SJSA1 (cell line): ENCODE measurements at regions not wholly inside any gene's neighbourhood (a gene's known extent, or its start where the extent isn't known, plus 50 kb on each side); places are given as distances from the start of the nearest gene placed in this dataset.
"Not testable (repeated sequence)": the region's sequence is repeated elsewhere in the genome, so short reads cannot be mapped to it uniquely, and the experiment has no call there.

Source experiments
- DNase-seq, 2 experiments: peaks; one replicate each; pipeline ENCODE4 v3.0.0-alpha.2; 2015 to 2020; ENCODE audit warnings: low spot score in 2 of 2, low read depth in 1 of 2
- H3K27ac ChIP-seq: fragments of 250-450 bp; sonication (Bioruptor Pico); 2 replicates; pipeline ENCODE4 v1.5.1; 2020; ENCODE audit warnings: mild to moderate bottlenecking, moderate library complexity
- H3K27me3 ChIP-seq: fragments of 250-450 bp; sonication (Bioruptor Pico); replicated peaks from 2 replicates; pipeline ENCODE4 v1.5.1; 2020; ENCODE audit warnings: mild to moderate bottlenecking, moderate library complexity
- H3K36me3 ChIP-seq: fragments of 250-450 bp; sonication (Bioruptor Pico); 2 replicates; pipeline ENCODE4 v1.5.1; 2020; ENCODE audit warnings: mild to moderate bottlenecking
- H3K4me1 ChIP-seq: fragments of 250-450 bp; sonication (Bioruptor Pico); replicated peaks from 2 replicates; pipeline ENCODE4 v1.6.1; 2021; ENCODE audit warnings: mild to moderate bottlenecking
- H3K4me3 ChIP-seq: fragments of 250-450 bp; sonication (Bioruptor Pico); 2 replicates; pipeline ENCODE4 v1.5.1; 2020; ENCODE audit warnings: mild to moderate bottlenecking
- H3K9me3 ChIP-seq: fragments of 250-450 bp; sonication (Bioruptor Pico); replicated peaks from 2 replicates; pipeline ENCODE4 v1.5.1; 2020; ENCODE audit warnings: mild to moderate bottlenecking

- Histone ChIP-seq H3K36me3 (no peaks in the 10 kb centered on the region), H3K9me3 (no peaks in the 10 kb centered on the region), H3K4me1 (no peaks in the 10 kb centered on the region), H3K27ac (no peak overlapping the region), H3K27me3 (no peaks in the 10 kb centered on the region), H3K4me3 (no peak overlapping the region)
- no peak for DNase-seq
Measured at GRCh38 chr4:131002132-131002531, 1906.2 kb downstream of the C4orf33 start.

- H3K27me3 ChIP-seq: no peaks in the 10 kb centered on the region
- H3K36me3 ChIP-seq: no peaks in the 10 kb centered on the region
- DNase-seq: no peak
- no peak overlapping the region for H3K4me3 ChIP-seq
- no peaks in the 10 kb centered on the region for H3K4me1 ChIP-seq
- H3K27ac ChIP-seq: no peak overlapping the region
- no peaks in the 10 kb centered on the region for H3K9me3 ChIP-seq
Measured at GRCh38 chr4:131006388-131006787, 1910.4 kb downstream of the C4orf33 start.

GRCh38 chr4:131011961-131012360, 1916.0 kb downstream of the C4orf33 start:
- H3K36me3 ChIP-seq, H3K27ac ChIP-seq, H3K4me3 ChIP-seq, DNase-seq, H3K4me1 ChIP-seq, H3K9me3 ChIP-seq, H3K27me3 ChIP-seq: not testable (repeated sequence)

DNA sequence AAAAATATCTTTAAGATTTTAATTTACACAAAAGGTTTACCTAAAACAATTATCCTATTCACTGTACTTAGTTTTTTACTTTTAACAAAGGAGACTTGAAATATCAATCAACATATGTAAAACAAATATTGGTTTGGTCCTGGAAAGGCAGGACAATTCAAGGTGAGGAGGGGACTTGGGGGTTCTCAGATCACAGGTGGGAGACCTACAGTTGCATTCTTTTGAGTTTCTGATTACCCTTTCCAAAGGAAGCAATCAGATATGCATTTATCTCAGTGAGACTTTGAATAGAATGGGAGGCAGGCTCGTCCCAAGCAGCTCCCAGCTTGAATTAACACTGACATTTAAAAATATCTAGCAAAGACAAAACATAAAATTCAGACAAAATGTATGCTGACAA, 1917.3 kb downstream of the C4orf33 start:
- no peak for DNase-seq
- H3K36me3 ChIP-seq: no peaks in the 10 kb centered on the region
- H3K27ac ChIP-seq: no peak overlapping the region
- H3K9me3 ChIP-seq: no peaks in the 10 kb centered on the region
- H3K27me3 ChIP-seq: no peaks in the 10 kb centered on the region
- H3K4me3 ChIP-seq: no peak overlapping the region
- H3K4me1 ChIP-seq: no peaks in the 10 kb centered on the region

- no peaks in the 10 kb centered on the region; the same call in 1 of the 2 replicates for H3K9me3 ChIP-seq
- no peak overlapping the region for H3K27ac ChIP-seq
- DNase-seq: no peak
- no peak overlapping the region for H3K4me3 ChIP-seq
- no peaks in the 10 kb centered on the region for H3K4me1 ChIP-seq
- H3K36me3 ChIP-seq: no peaks in the 10 kb centered on the region
- no peaks in the 10 kb centered on the region for H3K27me3 ChIP-seq
Measured at GRCh38 chr4:131026771-131027170, 1930.8 kb downstream of the C4orf33 start.

- H3K36me3 ChIP-seq: no peaks in the 10 kb centered on the region
- H3K9me3 ChIP-seq: no peaks in the 10 kb centered on the region
- H3K4me3 ChIP-seq: no peak overlapping the region
- DNase-seq: no peak
- no peaks in the 10 kb centered on the region for H3K4me1 ChIP-seq
- no peak overlapping the region for H3K27ac ChIP-seq
- H3K27me3 ChIP-seq: no peaks in the 10 kb centered on the region
Measured at GRCh38 chr4:131044368-131044767, 1948.4 kb downstream of the C4orf33 start.

DNA sequence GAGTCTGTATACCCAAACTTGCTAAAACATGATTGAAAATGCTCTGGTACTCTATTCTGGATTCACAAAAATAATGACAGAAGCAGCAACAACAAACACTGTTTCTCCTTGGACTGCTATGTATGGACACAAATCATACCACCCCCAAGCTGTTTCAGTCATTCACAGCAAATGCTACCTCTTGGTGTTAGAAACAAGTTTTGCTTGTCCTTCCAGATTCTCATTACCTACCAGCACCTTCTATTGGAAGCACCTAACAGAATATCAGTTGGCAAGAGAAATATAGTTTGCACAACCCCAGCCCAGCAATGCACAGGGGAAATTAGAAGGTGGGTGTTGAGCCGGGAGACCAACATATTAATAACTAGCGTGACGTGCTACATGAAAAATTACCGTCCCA, 1950.9 kb downstream of the C4orf33 start:
- H3K9me3 ChIP-seq: no peaks in the 10 kb centered on the region
- H3K4me1 ChIP-seq: no peaks in the 10 kb centered on the region
- H3K36me3 ChIP-seq: no peaks in the 10 kb centered on the region
- no peak overlapping the region for H3K4me3 ChIP-seq
- H3K27me3 ChIP-seq: no peaks in the 10 kb centered on the region
- DNase-seq: no peak
- H3K27ac ChIP-seq: no peak overlapping the region

- Histone ChIP-seq H3K27ac (no peak overlapping the region), H3K9me3 (no peaks in the 10 kb centered on the region; the same call in 1 of the 2 replicates), H3K36me3 (no peaks in the 10 kb centered on the region), H3K27me3 (no peaks in the 10 kb centered on the region), H3K4me3 (no peak overlapping the region), H3K4me1 (no peaks in the 10 kb centered on the region)
- no peak for DNase-seq
Measured at GRCh38 chr4:131052646-131053045, 1956.7 kb downstream of the C4orf33 start.

DNA sequence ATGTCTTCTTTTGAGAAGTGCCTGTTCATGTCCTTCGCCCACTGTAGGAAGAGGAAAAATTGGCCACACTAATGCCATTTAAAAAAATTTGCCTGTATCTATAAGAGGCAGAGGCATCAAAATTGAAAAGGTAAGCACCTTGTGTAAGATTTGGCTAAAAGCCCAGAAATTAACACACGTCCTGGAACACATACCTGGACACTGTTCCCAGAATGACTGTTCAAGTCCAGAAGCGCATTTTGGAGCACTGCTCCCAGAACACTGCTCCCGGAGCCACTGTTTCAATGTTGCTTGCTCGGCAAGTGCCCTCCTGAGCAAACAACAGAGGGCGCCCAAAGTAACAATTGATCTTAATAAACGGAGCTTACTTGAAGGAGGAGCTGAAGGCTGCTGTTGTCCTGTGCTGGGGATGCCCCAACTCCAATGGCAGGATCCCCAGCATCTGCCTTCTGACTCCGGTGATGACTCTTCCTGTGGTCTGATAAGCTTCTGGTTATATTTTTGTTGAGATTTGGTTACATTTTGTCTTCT, 1958.6 kb downstream of the C4orf33 start:
- Histone ChIP-seq H3K9me3 (no peaks in the 10 kb centered on the region; the same call in 1 of the 2 replicates), H3K27me3 (no peaks in the 10 kb centered on the region), H3K27ac (no peak overlapping the region), H3K4me3 (no peak overlapping the region), H3K4me1 (no peaks in the 10 kb centered on the region), H3K36me3 (no peaks in the 10 kb centered on the region)
- no peak for DNase-seq

- H3K4me1 ChIP-seq: no peaks in the 10 kb centered on the region
- no peak for DNase-seq
Measured at GRCh38 chr4:131061734-131062133, 1965.8 kb downstream of the C4orf33 start.

DNA sequence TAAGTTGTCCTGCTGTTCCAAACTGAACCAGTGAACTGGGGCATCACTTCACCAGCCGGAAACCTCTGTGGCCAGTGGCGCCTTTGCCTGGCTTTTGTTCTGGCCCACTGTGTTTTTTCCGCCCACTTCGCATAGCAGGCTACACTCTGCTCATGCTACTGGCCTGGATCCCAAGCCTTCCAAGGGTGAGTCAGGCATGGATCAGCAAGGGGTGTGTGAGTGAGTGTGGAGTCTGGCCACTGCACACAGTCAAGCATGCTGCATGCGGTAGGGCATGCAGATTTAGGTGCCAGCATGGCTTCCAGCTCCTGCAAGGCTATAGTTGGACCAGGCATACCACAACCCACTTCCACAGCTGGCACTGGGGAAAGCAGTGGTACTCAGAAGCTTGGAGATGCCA, 1967.9 kb downstream of the C4orf33 start:
- Histone ChIP-seq H3K27me3 (no peaks in the 10 kb centered on the region), H3K4me3 (no peak overlapping the region), H3K27ac (no peak overlapping the region), H3K9me3 (peaks cover 10% of the 10 kb centered on the region; the same call in 1 of the 2 replicates), H3K4me1 (no peaks in the 10 kb centered on the region), H3K36me3 (no peaks in the 10 kb centered on the region)
- no peak for DNase-seq

More at GRCh38 chr4:131061734-131062133, 1965.8 kb downstream of the C4orf33 start:
- Histone ChIP-seq H3K4me3 (no peak overlapping the region), H3K36me3 (no peaks in the 10 kb centered on the region), H3K27ac (no peak overlapping the region), H3K9me3 (peaks cover 10% of the 10 kb centered on the region; the same call in 1 of the 2 replicates), H3K27me3 (no peaks in the 10 kb centered on the region)

GRCh38 chr4:131081069-131081468, 1985.1 kb downstream of the C4orf33 start:
- Histone ChIP-seq H3K9me3 (no peaks in the 10 kb centered on the region), H3K36me3 (no peaks in the 10 kb centered on the region), H3K4me1 (no peaks in the 10 kb centered on the region), H3K27me3 (no peaks in the 10 kb centered on the region), H3K27ac (no peak overlapping the region), H3K4me3 (no peak overlapping the region)
- DNase-seq: no peak

DNA sequence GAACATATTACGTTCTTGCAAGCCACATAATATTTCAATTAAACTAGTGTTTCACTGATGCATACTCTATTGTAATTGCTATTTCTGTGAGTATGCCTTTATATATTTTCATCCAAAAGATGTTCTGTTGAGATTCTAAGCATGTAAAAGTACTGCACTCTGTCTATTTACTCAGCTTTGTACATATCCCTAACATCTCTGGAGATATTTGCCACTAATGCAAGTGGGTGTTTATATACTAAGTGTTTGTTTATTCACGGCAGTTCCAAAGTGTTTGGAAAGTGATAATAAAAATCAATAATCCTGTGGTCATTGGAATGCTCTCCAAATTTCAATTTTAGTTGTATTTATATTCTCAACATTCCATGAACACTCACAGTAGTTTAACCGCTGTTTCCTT, 1989.0 kb downstream of the C4orf33 start:
- H3K9me3 ChIP-seq: no peaks in the 10 kb centered on the region
- no peaks in the 10 kb centered on the region for H3K36me3 ChIP-seq
- no peak overlapping the region for H3K4me3 ChIP-seq
- H3K27me3 ChIP-seq: no peaks in the 10 kb centered on the region
- no peaks in the 10 kb centered on the region for H3K4me1 ChIP-seq
- DNase-seq: no peak
- H3K27ac ChIP-seq: no peak overlapping the region

GRCh38 chr4:131091896-131092295, 1995.9 kb downstream of the C4orf33 start:
- Histone ChIP-seq H3K27ac (no peak overlapping the region), H3K4me3 (no peak overlapping the region), H3K27me3 (no peaks in the 10 kb centered on the region), H3K4me1 (no peaks in the 10 kb centered on the region), H3K36me3 (no peaks in the 10 kb centered on the region), H3K9me3 (no peaks in the 10 kb centered on the region)
- DNase-seq: no peak

GRCh38 chr4:131093303-131093702, 1997.4 kb downstream of the C4orf33 start:
- H3K4me3 ChIP-seq: no peak overlapping the region
- H3K36me3 ChIP-seq: no peaks in the 10 kb centered on the region
- no peaks in the 10 kb centered on the region for H3K9me3 ChIP-seq
- no peak for DNase-seq
- H3K27ac ChIP-seq: no peak overlapping the region
- H3K4me1 ChIP-seq: no peaks in the 10 kb centered on the region
- H3K27me3 ChIP-seq: no peaks in the 10 kb centered on the region
